ENCODE measurements at regions not wholly inside any gene's neighbourhood (a gene's known extent, or its start where the extent isn't known, plus 50 kb on each side); places are given as distances from the start of the nearest gene placed in this dataset.
"Not testable (repeated sequence)": the region's sequence is repeated elsewhere in the genome, so short reads cannot be mapped to it uniquely, and the experiment has no call there.

GRCh38 chr7:128561116-128561722 lies 84.7 kb downstream of the METTL2B start:
- DNase-seq (ENCODE audit: low read depth in 2 of 2): not testable (repeated sequence)

DNA sequence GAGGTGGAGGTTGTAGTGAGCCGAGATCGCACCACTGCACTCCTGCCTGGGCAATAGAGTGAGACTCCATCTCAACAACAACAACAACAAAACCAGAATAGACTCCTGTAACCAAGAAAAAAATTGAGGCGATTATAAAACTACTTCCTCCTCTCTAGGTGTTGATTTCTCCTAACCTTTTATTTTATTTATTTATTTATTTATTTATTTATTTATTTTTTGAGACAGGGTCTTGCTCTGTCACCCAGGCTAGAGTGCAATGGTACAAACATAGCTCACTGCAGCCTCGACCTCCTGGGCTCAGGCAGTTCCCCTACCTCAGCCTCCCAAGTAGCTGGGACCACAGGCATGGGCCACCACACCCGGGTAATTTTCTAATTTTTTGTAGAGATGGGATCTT lies 86.2 kb downstream of the METTL2B start:
- not testable (repeated sequence) for DNase-seq (ENCODE audit: low read depth in 2 of 2)

DNA sequence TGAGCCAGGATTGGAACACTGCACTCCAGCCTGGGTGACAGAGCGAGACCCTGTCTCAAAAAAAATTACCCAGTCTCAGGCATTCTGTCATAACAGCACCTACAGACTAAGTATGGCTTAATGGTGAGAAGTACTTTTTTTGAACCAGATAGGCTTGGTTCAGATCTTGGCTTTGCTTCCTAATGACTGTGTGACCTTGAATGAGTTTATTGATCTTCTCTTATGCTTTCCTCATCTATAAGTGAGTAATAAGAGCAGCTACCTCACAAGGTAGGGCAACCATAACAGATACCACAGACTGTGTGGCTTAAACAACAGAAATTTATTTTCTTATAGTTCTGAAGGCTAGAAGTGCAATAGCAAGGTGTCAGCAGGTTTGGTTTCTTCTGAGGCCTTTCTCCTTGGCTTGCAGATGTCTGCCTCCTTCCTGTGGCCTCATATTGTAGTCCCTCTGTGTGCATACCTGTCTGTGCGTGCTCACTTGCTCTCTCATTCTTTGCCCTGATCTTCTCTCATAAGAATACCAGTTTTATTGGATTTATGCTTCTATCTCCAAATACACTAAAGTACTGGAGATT lies 87.7 kb downstream of the METTL2B start:
- not testable (repeated sequence) for DNase-seq (ENCODE audit: low read depth in 2 of 2)

- DNase-seq (ENCODE audit: low read depth in 2 of 2): not testable (repeated sequence)
Observed at GRCh38 chr7:128564932-128565864, 88.7 kb downstream of the METTL2B start.

GRCh38 chr7:128575277-128575676 lies 96.8 kb upstream of the GARIN1A start:
- not testable (repeated sequence) for DNase-seq (ENCODE audit: low read depth in 2 of 2)

- not testable (repeated sequence) for DNase-seq (ENCODE audit: low read depth in 2 of 2)
Observed at GRCh38 chr7:128576953-128577352, 95.1 kb upstream of the GARIN1A start.

DNA sequence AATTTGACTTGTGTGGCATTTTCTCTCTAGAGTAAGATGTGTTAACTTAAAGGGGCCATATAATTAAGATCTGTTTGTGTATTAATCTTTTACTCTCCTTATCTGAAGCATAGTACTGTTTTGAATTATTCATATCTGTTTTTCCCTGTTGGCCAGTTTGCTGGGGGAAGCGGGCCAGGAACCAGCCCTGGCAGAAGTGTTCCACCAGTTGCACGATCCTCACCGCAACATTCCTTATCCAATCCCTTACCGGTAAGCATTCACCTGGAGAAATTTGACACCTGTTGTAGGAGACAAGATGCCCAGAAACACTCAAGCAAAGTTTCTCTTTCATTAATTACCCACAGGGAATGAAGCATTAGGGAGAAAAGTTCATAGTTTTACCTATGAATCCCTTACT lies 92.2 kb upstream of the GARIN1A start:
- DNase-seq (ENCODE audit: low read depth in 2 of 2): not testable (repeated sequence)

DNA sequence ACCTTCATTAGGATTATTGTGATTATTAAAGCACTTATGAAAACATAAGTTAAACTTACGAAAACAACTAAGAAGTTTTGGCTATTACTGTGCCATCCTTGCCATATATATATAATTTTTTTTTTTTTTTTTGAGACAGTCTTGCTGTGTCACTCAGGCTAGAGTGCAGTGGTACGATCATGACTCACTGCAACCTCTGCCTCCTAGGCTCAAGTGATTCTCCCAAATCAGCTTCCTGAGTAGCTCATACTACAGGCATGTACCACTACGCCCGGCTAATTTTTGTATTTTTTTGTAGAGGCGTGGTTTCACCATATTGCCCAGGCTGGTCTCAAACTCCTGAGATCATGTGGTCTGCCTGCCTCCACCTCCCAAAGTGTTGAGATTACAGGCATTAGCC lies 91.0 kb upstream of the GARIN1A start:
- not testable (repeated sequence) for DNase-seq (ENCODE audit: low read depth in 2 of 2)

DNA sequence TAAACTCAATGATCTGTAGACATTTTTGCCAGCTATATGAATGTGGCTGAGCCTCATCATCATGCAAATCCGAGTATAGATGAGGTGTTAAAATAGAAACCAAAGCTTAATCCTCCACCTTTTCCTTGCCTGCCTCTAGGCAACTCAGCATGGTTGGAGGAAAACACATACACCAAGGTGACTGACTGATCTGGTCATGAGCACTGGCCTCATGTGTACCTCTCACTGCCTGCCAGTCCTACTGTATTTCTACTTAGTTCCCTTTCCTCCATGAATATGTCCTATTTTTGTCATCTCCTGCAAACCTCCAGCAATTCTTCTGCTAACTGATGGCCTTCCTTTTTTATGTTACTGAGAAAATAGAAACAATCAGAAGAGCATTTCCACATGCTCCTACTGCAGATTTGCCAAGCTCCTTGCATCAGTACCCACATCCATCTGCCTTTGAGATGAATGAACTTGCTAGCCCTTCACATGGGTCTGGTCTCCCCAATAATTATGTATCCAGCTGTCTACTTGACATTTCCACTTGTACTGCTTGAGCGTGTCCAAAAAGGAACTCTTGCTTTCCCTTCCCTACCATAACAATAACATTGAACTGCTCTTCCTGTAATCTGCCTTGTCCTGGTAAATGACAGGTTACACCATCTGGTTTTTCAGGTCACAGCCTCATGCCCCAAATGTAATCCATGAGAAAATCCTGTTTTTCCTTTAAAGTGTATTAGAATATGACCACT lies 90.1 kb upstream of the GARIN1A start:
- DNase-seq (ENCODE audit: low read depth in 2 of 2): not testable (repeated sequence)

- DNase-seq (ENCODE audit: low read depth in 2 of 2): not testable (repeated sequence)
Observed at GRCh38 chr7:128586715-128587114, 85.4 kb upstream of the GARIN1A start.

DNA sequence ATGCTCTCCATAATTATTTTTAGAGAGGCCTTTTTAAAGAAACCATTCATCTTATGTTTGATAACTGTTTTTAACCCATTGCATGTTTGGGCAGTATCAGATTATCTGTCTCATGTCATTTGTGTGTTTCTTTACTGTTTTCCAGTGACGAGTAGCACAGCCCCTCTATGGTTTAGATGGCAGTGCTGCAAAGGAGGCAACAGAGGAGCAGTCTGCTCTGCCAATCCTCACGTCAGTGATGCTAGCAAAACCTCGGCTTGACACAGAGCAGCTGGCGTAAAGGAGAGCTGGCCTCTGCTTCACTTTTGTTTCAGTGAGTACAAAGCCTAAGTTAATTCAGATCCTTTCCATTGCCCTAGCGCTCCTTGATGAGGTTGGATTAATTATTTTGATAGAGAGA lies 80.4 kb upstream of the GARIN1A start:
- DNase-seq (ENCODE audit: low read depth in 2 of 2): no peak

- not testable (repeated sequence) for DNase-seq (ENCODE audit: low read depth in 2 of 2)
Observed at GRCh38 chr7:128592209-128592608, 79.9 kb upstream of the GARIN1A start.

- DNase-seq (ENCODE audit: low read depth in 2 of 2): not testable (repeated sequence)
Observed at GRCh38 chr7:128594061-128594460, 78.0 kb upstream of the GARIN1A start.

DNA sequence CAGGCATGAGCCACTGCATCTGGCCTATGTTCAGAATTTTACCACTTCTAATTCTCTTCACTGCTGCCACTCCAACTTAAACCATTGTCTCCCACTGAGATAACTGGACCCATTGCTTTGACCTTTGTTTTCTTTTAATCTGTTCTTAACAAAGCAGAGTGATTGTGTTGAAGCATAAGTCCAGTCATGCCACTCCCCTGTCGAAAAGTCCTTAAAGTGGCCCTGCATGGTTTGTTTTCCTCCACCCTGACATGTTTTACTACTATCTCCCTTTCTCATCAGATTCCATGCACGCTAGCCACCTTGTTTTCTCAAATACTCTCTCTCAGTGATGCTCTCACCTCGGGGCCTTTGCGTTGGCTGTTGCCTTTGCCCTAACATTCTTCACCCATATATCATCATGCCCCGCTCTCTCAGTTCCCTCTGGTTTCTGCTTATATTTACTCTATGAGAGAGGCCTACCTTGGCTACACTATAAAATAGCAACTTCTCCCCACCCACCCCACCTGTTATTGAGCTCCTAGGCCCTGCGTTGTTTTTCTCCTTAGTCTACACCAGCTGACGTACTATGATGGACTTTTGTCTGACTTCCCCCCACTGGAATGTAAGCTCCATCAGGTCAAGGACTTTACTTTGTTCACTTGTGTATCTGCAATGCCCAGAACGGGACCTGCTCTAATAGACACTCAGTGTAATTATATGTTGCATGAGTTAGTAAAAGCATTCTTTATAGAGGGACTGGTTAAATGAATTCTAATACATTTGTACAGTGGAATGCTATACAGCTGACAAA lies 75.6 kb upstream of the GARIN1A start:
- not testable (repeated sequence) for DNase-seq (ENCODE audit: low read depth in 2 of 2)

DNA sequence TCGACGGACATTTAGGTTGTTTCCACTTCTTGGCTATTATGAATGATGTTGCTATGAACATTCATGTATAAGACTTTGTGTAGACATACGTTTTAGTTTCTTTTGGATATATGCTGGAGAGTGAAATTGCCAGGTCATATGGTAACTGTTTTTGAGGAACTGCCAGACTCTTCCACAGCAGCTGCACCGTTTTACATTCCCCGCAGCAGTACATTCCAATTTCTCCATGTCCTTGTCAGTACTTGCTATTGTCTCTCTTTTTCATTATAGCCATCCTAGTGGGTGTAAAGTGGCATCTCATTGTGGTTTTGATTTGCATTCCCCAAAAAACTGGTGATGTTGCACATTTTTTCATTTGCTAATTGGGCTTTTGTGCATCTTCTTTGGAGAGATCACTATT lies 73.1 kb upstream of the GARIN1A start:
- not testable (repeated sequence) for DNase-seq (ENCODE audit: low read depth in 2 of 2)

DNA sequence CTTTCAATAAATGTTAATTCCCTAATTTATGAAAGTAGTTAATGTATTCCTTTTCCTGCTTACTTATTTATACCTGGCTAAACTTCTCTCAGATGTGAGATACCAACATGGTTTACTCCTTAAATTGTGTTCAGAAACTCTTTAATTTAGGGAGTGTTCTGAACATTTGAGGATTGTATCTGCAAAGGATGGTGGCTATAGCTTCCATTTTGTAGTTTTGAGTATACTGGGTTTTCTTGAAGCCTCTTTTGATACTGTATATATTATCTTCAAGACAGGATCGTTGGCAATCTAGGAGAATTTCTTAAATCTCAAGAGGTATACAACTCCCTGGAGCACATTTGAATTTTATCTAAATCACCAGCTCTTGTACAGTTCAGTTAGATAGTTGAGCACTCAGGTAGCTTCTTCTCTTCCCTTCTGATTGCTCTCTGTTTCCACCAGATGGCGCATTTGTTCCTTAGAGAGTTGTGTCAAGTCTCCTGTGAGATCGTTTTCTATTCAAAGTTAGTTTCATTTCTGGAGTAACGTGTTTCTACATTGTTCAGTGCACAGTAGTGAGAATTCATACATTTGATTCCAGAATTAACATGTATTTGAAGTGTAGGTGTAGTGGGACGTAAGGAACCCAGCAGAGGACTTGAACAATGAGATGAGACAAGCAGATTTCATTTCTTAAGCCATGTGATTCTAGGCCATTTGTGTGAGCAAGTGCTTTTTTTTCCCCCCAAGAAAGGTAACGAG lies 63.2 kb upstream of the GARIN1A start:
- peak in 1 of 2 experiments; percentile 15 for DNase-seq (ENCODE audit: low read depth in 2 of 2)

- DNase-seq (ENCODE audit: low read depth in 2 of 2): not testable (repeated sequence)
Observed at GRCh38 chr7:128613366-128613765, 58.7 kb upstream of the GARIN1A start.

GRCh38 chr7:128614812-128615211 lies 57.3 kb upstream of the GARIN1A start:
- DNase-seq (ENCODE audit: low read depth in 2 of 2): not testable (repeated sequence)

- not testable (repeated sequence) for DNase-seq (ENCODE audit: low read depth in 2 of 2)
Observed at GRCh38 chr7:128616799-128617198, 55.3 kb upstream of the GARIN1A start.
